Liver (tissue), 8 donors: ENCODE measurements at regions not wholly inside any gene's neighbourhood (a gene's known extent, or its start where the extent isn't known, plus 50 kb on each side); places are given as distances from the start of the nearest gene placed in this dataset.

Experiments used
- DNase-seq: peaks from one replicate; pipeline ENCODE4 v3.0.0-alpha.2; 2017; ENCODE audit warnings: low spot score
- H3K27ac ChIP-seq, 2 donors: one replicate each; pipeline ENCODE4 v1.7.0; 2013; ENCODE audit warnings: inconsistent platforms in 2 of 2, low read length in 2 of 2, control low read depth in 1 of 2, low read depth in 1 of 2, mild to moderate bottlenecking in 1 of 2
- H3K27me3 ChIP-seq, 4 donors: one replicate each; pipeline versions ENCODE4 v1.6.1 to v1.7.0; 2013; ENCODE audit warnings: low read length in 3 of 4, inconsistent platforms in 1 of 4, mild to moderate bottlenecking in 1 of 4, moderate library complexity in 1 of 4; ENCODE audit not compliant: control insufficient read depth in 4 of 4, insufficient read depth in 4 of 4
- H3K36me3 ChIP-seq, 4 donors: one replicate each; pipeline versions ENCODE4 v1.6.1 to v1.7.0; 2013; ENCODE audit warnings: low read length in 3 of 4, mild to moderate bottlenecking in 3 of 4, low read depth in 1 of 4, moderate library complexity in 1 of 4; ENCODE audit not compliant: control insufficient read depth in 4 of 4, insufficient read depth in 3 of 4
- H3K4me1 ChIP-seq, 4 donors: one replicate each; pipeline versions ENCODE4 v1.6.1 to v1.7.0; 2013; ENCODE audit warnings: low read length in 3 of 4, mild to moderate bottlenecking in 3 of 4, moderate library complexity in 1 of 4; ENCODE audit not compliant: control insufficient read depth in 4 of 4, insufficient read depth in 4 of 4
- H3K4me3 ChIP-seq, 3 donors: one replicate each; pipeline versions ENCODE4 v1.6.1 to v1.7.0; 2013; ENCODE audit warnings: low read length in 3 of 3, control low read depth in 1 of 3, low read depth in 1 of 3, mild to moderate bottlenecking in 1 of 3
- H3K9ac ChIP-seq, 2 donors: one replicate each; pipeline ENCODE4 v1.7.0; 2013; ENCODE audit warnings: low read length in 2 of 2, mild to moderate bottlenecking in 2 of 2, moderate library complexity in 2 of 2, control low read depth in 1 of 2, low read depth in 1 of 2
- H3K9me3 ChIP-seq, 4 donors: one replicate each; pipeline versions ENCODE4 v1.6.1 to v1.7.0; 2013; ENCODE audit warnings: low read length in 3 of 4; ENCODE audit not compliant: control insufficient read depth in 4 of 4
- EGR1 ChIP-seq, 2 donors: IDR thresholded peaks; 2 replicates each; pipeline ENCODE4 v1.6.1; 2016 to 2018; ENCODE audit warnings: antibody characterized with exemption in 2 of 2, low read depth in 2 of 2
- FOXA1 ChIP-seq: IDR thresholded peaks from 2 replicates; pipeline ENCODE4 v1.6.1; 2016; ENCODE audit warnings: antibody characterized with exemption
- FOXA2 ChIP-seq: IDR thresholded peaks from 2 replicates; pipeline ENCODE4 v1.6.1; 2016; ENCODE audit warnings: antibody characterized with exemption
- GABPA ChIP-seq, 2 donors: IDR thresholded peaks in 1 of 2; conservative IDR thresholded peaks in 1 of 2; 2 replicates each; pipeline ENCODE4 v1.6.1; 2016; ENCODE audit warnings: antibody characterized with exemption in 2 of 2, mild to moderate bottlenecking in 1 of 2, moderate library complexity in 1 of 2
- HNF4A ChIP-seq, 2 donors: conservative IDR thresholded peaks; 2 replicates each; pipeline ENCODE4 v1.6.1; 2016; ENCODE audit warnings: antibody characterized with exemption in 2 of 2, mild to moderate bottlenecking in 2 of 2
- HNF4G ChIP-seq: IDR thresholded peaks from 2 replicates; pipeline ENCODE4 v1.6.1; 2016; ENCODE audit warnings: antibody characterized with exemption
- JUND ChIP-seq, 2 donors: IDR thresholded peaks; 2 replicates each; pipeline ENCODE4 v1.6.1; 2016; ENCODE audit warnings: antibody characterized with exemption in 2 of 2
- NR2F2 ChIP-seq: IDR thresholded peaks from 2 replicates; pipeline ENCODE4 v1.6.1; 2016; ENCODE audit warnings: antibody characterized with exemption
- RAD21 ChIP-seq, 2 donors: IDR thresholded peaks; 2 replicates each; pipeline ENCODE4 v1.6.1; 2016; ENCODE audit warnings: antibody characterized with exemption in 2 of 2, mild to moderate bottlenecking in 2 of 2
- RXRA ChIP-seq, 2 donors: IDR thresholded peaks; 2 replicates each; pipeline ENCODE4 v1.6.1; 2017 to 2018; ENCODE audit warnings: antibody characterized with exemption in 2 of 2, mild to moderate bottlenecking in 1 of 2
- TAF1 ChIP-seq: conservative IDR thresholded peaks from 2 replicates; pipeline ENCODE4 v1.6.1; 2016; ENCODE audit warnings: antibody characterized with exemption, mild to moderate bottlenecking
- YY1 ChIP-seq: IDR thresholded peaks from 2 replicates; pipeline ENCODE4 v1.6.1; 2016; ENCODE audit warnings: antibody characterized with exemption, mild to moderate bottlenecking
- WGBS: extraction: QIAGEN DNeasy Blood & Tissue Kit; methylation state at CpG from one replicate; pipeline ENCODE4 v1.1.7; 2013; 5-methylcytosine and 5-hydroxymethylcytosine counted together
- TF ChIP-seq, protein P1 (sequence below): IDR thresholded peaks from 2 replicates; pipeline ENCODE4 v1.6.1; 2016; ENCODE audit warnings: antibody characterized with exemption
- TF ChIP-seq, protein P2 (sequence below): IDR thresholded peaks from 2 replicates; pipeline ENCODE4 v1.6.1; 2016; ENCODE audit warnings: antibody characterized with exemption
- TF ChIP-seq, protein P3 (sequence below): IDR thresholded peaks from 2 replicates; pipeline ENCODE4 v1.6.1; 2016; ENCODE audit warnings: antibody characterized with exemption, mild to moderate bottlenecking
- TF ChIP-seq, protein P4 (sequence below): IDR thresholded peaks from 2 replicates; pipeline ENCODE4 v1.6.1; 2016; ENCODE audit warnings: antibody characterized with exemption
- TF ChIP-seq, protein P5 (sequence below): fragments of 150-350 bp; IDR thresholded peaks from 2 replicates; pipeline ENCODE4 v1.5.1; 2017; ENCODE audit warnings: improper control_type of control experiment, low read depth, low read length; ENCODE audit not compliant: missing input control
- donor health status: healthy.
- donor health status: healthy.
- donor health status: healthy.
- donor health status: healthy.
- donor health status: healthy.

DNA sequence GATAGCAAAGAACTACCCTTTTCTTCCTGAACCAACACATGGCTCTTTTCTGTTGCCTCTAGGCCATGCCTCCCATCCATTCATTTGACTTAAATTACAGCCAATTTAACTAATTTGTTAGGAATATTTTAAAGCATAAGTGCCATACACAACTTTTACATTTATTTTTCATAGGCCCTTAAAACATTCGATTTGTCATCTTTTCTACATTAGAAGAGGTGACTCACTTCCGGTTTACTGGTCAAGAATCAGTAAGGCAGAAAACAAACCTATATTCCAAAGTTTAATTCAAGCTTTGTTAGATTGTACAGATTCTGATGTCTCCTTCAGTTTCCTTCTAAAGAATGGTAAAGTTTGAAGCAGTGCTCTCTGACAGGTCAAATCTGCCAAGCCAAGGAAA is 344.3 kb downstream of the SAMD5 start:
- Histone ChIP-seq H3K9me3 (no peaks in the 10 kb centered on the region), H3K4me1 (no peaks in the 10 kb centered on the region), H3K4me3 (no peak overlapping the region), H3K27ac (no peak overlapping the region), H3K9ac (no peak overlapping the region), H3K36me3 (no peaks in the 10 kb centered on the region), H3K27me3 (no peaks in the 10 kb centered on the region)
- no peak for TF ChIP-seq YY1
- no peak for TF ChIP-seq TAF1
- TF ChIP-seq, protein P1, sequence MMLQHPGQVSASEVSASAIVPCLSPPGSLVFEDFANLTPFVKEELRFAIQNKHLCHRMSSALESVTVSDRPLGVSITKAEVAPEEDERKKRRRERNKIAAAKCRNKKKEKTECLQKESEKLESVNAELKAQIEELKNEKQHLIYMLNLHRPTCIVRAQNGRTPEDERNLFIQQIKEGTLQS = no peak
- no peak for TF ChIP-seq HNF4G
- TF ChIP-seq NR2F2 = no peak
- DNase-seq = no peak
- WGBS = 93% methylated on average over 2 of the region's 2 CpGs

DNA sequence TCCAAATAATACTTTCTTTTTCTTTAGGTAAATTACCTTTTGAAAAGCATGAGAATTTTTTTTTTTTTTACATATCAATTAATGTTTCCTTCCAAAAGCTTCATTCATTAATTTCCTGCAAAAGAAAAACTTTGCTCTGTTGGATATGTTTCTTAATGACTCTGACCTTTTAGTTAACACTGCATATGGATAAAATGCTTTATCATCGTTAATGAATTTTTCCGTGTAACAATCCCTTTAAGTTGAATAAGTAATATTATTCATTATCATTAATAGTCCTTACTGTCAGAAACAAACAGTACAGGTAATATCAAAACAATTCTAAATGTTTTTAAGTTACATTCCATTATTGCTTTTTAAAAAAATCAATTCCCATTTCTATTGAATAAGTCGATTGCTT is 345.1 kb downstream of the SAMD5 start:
- TF ChIP-seq, protein P1 = no peak
- TF ChIP-seq RAD21 (IDR thresholded peaks at IDR 0.05) = no peak
- no peak for TF ChIP-seq TAF1
- no peak for TF ChIP-seq EGR1 (IDR thresholded peaks at IDR 0.05; ENCODE audit: low read depth in 2 of 2)
- TF ChIP-seq FOXA2 = no peak
- no peak for TF ChIP-seq FOXA1
- TF ChIP-seq GABPA (IDR thresholded peaks at IDR 0.05 in 1 of 2, conservative IDR thresholded peaks at IDR 0.05 in 1 of 2) = no peak
- TF ChIP-seq YY1 = no peak
- TF ChIP-seq, protein P2, sequence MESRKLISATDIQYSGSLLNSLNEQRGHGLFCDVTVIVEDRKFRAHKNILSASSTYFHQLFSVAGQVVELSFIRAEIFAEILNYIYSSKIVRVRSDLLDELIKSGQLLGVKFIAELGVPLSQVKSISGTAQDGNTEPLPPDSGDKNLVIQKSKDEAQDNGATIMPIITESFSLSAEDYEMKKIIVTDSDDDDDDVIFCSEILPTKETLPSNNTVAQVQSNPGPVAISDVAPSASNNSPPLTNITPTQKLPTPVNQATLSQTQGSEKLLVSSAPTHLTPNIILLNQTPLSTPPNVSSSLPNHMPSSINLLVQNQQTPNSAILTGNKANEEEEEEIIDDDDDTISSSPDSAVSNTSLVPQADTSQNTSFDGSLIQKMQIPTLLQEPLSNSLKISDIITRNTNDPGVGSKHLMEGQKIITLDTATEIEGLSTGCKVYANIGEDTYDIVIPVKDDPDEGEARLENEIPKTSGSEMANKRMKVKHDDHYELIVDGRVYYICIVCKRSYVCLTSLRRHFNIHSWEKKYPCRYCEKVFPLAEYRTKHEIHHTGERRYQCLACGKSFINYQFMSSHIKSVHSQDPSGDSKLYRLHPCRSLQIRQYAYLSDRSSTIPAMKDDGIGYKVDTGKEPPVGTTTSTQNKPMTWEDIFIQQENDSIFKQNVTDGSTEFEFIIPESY = no peak
- no peak for TF ChIP-seq NR2F2
- Histone ChIP-seq H3K9ac (no peak overlapping the region), H3K27me3 (no peaks in the 10 kb centered on the region), H3K36me3 (no peaks in the 10 kb centered on the region), H3K4me1 (no peaks in the 10 kb centered on the region), H3K4me3 (no peak overlapping the region), H3K27ac (no peak overlapping the region), H3K9me3 (no peaks in the 10 kb centered on the region)
- WGBS = 88% methylated on average over 3 of the region's 3 CpGs
- DNase-seq = no peak

DNA sequence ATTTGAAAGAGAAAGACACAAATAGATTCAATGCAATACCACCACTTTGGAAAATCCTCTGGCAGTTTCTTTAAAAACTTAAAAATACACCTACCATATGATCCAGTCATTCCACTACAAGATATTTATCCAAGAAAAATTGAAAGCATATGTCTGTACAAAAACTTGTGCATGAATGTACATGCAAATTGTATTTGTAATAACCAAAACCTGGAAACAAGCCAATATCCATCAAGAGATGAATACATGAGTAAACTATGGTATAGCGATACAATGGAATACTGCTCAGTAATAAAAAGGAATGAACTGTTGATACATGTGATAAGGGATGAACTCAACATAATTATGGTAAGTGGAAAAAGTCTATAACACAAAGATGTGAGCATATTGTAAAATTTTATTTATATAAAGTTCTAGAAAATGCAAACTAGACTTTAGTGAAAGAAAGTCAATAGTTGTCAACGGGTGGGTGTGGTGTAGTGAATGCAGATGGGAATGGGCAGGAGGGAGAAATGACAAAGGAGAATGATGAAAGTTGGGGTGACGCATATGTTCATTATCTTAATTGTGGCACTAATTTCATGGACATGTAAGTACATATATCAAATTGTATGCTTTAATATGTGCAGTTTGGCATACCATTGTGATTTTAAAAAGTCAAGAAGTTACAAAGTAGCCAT is 347.5 kb downstream of the SAMD5 start:
- Histone ChIP-seq H3K4me3 (no peak overlapping the region), H3K27ac (no peak overlapping the region), H3K36me3 (no peaks in the 10 kb centered on the region), H3K9me3 (no peaks in the 10 kb centered on the region), H3K4me1 (no peaks in the 10 kb centered on the region), H3K9ac (no peak overlapping the region), H3K27me3 (no peaks in the 10 kb centered on the region)
- WGBS = 93% methylated on average over 3 of the region's 3 CpGs
- no peak for DNase-seq
- TF ChIP-seq, protein P3, sequence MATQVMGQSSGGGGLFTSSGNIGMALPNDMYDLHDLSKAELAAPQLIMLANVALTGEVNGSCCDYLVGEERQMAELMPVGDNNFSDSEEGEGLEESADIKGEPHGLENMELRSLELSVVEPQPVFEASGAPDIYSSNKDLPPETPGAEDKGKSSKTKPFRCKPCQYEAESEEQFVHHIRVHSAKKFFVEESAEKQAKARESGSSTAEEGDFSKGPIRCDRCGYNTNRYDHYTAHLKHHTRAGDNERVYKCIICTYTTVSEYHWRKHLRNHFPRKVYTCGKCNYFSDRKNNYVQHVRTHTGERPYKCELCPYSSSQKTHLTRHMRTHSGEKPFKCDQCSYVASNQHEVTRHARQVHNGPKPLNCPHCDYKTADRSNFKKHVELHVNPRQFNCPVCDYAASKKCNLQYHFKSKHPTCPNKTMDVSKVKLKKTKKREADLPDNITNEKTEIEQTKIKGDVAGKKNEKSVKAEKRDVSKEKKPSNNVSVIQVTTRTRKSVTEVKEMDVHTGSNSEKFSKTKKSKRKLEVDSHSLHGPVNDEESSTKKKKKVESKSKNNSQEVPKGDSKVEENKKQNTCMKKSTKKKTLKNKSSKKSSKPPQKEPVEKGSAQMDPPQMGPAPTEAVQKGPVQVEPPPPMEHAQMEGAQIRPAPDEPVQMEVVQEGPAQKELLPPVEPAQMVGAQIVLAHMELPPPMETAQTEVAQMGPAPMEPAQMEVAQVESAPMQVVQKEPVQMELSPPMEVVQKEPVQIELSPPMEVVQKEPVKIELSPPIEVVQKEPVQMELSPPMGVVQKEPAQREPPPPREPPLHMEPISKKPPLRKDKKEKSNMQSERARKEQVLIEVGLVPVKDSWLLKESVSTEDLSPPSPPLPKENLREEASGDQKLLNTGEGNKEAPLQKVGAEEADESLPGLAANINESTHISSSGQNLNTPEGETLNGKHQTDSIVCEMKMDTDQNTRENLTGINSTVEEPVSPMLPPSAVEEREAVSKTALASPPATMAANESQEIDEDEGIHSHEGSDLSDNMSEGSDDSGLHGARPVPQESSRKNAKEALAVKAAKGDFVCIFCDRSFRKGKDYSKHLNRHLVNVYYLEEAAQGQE = no peak
- TF ChIP-seq, protein P4, sequence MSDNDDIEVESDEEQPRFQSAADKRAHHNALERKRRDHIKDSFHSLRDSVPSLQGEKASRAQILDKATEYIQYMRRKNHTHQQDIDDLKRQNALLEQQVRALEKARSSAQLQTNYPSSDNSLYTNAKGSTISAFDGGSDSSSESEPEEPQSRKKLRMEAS = no peak
- TF ChIP-seq, protein P2 = no peak
- TF ChIP-seq FOXA2 = no peak
- TF ChIP-seq RXRA (IDR thresholded peaks at IDR 0.05) = no peak
- no peak for TF ChIP-seq HNF4A (conservative IDR thresholded peaks at IDR 0.05)
- TF ChIP-seq, protein P5, sequence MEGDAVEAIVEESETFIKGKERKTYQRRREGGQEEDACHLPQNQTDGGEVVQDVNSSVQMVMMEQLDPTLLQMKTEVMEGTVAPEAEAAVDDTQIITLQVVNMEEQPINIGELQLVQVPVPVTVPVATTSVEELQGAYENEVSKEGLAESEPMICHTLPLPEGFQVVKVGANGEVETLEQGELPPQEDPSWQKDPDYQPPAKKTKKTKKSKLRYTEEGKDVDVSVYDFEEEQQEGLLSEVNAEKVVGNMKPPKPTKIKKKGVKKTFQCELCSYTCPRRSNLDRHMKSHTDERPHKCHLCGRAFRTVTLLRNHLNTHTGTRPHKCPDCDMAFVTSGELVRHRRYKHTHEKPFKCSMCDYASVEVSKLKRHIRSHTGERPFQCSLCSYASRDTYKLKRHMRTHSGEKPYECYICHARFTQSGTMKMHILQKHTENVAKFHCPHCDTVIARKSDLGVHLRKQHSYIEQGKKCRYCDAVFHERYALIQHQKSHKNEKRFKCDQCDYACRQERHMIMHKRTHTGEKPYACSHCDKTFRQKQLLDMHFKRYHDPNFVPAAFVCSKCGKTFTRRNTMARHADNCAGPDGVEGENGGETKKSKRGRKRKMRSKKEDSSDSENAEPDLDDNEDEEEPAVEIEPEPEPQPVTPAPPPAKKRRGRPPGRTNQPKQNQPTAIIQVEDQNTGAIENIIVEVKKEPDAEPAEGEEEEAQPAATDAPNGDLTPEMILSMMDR = no peak
- no peak for TF ChIP-seq JUND (IDR thresholded peaks at IDR 0.05)
- no peak for TF ChIP-seq FOXA1
- TF ChIP-seq RAD21 (IDR thresholded peaks at IDR 0.05) = no peak
- no peak for TF ChIP-seq TAF1
- TF ChIP-seq EGR1 (IDR thresholded peaks at IDR 0.05; ENCODE audit: low read depth in 2 of 2) = no peak
- TF ChIP-seq HNF4G = no peak
- TF ChIP-seq GABPA (IDR thresholded peaks at IDR 0.05 in 1 of 2, conservative IDR thresholded peaks at IDR 0.05 in 1 of 2) = no peak
